HG03095 (cell line): ENCODE measurements at regions not wholly inside any gene's neighbourhood (a gene's known extent, or its start where the extent isn't known, plus 50 kb on each side); places are given as distances from the start of the nearest gene placed in this dataset.

Experiments
- ATAC-seq: cut with Tn5 transposase; IDR thresholded peaks from one replicate; pipeline ENCODE4 v1.9.1; 2021; ENCODE audit warnings: moderate library complexity; ENCODE audit not compliant: unreplicated experiment

DNA sequence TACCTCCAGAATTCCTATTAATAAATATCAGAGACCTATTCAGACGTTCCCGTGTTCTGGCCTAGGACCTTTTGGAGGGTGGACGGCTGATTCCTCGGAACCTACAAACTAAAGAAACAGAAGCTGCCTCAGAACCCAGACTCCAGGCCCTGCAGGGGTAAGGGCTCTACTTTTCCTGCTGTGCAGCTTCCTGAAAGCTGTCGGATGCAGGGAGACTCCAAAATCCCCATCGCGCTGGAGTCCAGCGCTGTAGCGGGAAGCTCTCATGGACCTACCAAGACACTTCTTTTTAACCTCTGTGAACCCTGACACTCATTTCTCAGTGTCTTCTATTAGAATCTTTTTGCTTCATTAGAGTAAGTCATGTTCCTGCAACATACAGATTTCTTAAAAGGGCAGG, 244.5 kb upstream of the PITRM1 start:
- no peak for ATAC-seq

DNA sequence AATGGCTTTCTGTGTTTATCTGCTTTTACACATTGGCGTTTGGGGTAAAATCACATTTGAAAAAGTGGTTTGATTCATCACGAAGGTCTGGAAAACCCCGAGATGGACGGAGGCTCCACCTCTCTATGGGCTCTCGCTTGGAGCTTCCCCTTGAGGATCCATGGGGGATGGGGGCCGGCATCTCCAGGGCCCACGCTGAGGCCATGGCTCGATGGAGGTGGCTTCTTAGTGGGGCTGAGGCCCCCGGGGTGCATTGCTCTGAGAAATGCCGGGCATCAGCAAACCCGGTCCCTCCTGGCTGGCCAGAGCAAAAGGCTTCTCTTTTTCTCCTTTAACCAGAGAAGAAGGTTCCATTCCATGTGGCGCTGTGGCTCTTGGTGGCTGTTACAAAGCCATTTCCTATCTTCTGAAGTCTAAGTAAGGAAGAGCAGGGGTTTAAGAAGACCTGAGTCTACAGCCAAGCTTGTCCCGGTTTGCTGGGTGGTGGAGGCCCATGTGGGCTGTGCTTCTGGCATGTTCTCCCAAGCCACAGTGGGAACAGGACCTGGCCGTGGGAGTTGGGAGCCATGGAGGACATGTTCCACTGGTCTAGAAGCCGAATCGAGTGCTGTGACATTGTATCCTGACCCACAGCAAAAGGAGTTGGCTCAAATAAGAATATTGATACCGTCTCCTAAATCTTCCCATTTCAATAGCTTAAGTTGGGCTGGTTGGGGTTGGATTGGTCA, 243.5 kb upstream of the PITRM1 start:
- no peak for ATAC-seq

DNA sequence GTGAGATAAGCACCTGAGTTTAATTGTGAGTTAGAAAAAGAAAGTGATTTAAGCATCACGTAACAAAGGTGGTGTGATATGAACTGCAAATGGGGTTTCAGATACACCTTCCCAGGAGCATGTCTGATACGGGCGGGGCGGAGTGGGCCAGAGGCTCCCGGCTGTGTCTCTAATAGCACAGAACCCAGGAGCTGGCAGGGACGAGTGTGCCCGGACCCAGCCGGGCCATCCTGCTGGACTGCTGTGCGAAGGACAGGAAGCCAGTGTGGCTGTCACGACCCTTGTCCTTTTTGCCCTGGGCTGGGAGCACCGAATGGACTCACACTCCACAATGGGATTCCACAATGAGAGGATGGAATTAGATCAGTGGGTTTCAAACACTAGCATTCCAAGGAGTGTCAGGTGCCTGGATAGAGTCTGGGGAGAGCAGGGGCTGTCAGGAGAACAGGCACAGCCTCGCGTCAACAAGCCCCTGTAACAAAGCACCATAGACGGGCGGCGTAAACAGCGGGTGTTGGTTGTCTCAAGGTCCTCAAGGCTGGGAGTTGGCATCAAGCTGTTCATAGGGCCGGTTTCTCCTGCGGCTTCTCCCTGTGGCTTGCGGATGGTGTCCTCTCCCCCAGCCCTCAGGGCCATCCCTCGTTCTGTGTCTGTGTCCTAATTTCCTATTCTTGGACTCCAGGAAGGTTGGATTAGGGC, 242.6 kb upstream of the PITRM1 start:
- no peak for ATAC-seq

- no peak for ATAC-seq
Measured at GRCh38 chr10:3414667-3415023, 242.1 kb upstream of the PITRM1 start.

- ATAC-seq, result no peak
Measured at GRCh38 chr10:3413937-3414666, 241.5 kb upstream of the PITRM1 start.

DNA sequence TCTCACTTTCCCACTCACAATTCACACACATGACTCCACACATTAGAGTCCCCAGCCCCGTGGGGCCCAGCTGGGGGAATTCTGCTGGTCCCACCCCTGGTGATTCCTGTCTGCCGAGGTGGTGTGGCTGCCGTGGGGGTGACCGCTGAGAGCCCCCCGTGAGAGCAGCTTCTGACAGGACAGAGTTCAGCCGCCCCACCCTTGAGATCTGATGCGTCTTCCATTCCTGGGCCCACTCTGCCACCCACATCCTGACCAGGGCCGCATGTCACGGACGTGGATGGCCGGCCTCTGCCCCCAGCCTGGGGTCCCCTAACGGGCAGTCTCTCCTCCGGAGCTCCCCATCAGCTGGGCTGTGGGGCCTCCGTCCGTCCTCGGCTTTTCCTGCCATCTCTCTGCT, 240.1 kb upstream of the PITRM1 start:
- no peak for ATAC-seq

DNA sequence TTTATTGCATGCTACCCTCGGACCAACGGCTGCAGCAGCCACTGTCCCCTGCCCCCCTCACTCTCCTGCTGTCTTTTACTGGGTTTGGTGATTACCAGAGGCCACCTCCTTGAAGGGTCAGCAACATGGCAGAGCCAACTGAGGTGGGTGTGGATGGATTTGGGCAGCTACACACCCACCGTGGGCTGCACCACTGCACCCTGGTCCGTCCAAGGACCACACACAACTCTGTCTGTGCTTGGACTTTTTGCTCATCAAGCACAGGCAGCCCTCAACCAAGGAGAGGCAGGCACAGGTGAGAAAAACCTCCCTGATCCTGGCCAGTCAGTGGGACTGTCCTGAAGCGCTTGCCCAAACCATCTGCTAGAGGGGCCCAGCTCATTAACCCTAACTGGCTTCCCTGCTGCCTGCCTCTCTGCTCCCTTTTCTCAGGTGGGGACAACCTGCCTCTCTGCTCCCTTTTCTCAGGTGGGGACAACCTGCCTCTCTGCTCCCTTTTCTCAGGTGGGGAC, 239.5 kb upstream of the PITRM1 start:
- ATAC-seq, result no peak

GRCh38 chr10:3411044-3411443, 238.5 kb upstream of the PITRM1 start:
- no peak for ATAC-seq

DNA sequence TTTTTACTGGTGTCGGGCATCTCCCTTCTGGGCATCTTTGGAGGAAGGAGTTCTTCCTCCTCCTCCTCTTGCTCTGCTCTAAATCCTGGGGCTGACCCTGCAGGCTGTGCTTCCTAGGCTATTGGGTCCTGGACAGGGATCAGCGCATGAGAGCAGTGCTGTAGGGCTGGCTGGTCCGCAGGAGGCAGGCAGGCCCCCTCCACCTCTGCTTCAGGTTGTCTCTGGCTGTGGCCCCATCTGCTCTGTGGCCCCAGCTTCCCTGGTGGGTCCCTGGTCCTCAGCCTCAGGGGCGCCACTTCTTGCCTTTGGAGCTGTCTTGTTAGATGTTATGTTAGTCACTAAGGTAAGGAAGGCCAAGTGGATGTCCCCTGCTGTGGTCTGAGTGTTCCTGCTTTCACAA, 237.3 kb upstream of the PITRM1 start:
- ATAC-seq, result no peak

DNA sequence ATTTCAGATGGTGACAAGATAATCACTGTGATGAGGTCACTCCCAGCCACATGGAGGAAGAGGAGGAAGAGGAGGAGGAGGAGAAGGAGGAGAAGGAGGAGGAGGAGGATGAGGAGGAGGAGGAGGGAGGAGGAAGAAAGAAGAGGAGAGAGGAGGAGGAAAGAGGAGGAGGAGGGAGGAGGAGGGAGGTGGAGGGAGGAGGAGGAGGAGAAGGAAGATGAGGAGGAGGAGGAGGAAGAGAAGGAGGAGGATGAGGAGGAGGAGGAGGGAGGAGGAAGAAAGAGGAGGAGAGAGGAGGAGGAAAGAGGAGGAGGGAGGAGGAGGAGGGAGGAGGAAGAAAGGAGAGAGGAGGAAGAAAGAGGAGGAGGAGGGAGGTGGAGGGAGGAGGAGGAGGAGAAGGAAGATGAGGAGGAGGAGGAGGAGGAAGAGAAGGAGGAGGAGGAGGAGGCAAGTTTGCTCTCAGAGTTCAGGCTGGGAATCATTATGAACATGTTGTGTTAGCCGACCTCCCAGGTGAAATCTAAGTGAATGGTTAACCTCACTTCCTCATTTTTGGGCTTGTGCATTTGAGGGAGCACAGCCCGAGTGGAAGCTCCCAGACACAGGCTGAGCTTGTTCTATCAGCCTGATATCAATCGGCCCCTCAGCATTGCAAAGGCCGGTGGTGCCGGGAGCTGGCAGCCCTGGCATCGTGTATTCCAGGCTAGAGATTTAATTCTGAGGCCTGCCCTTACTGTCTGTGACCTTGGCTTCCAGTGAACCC, 236.2 kb upstream of the PITRM1 start:
- ATAC-seq, result no peak

GRCh38 chr10:3407208-3407607, 234.6 kb upstream of the PITRM1 start:
- ATAC-seq, result no peak

GRCh38 chr10:3406556-3406955, 234.0 kb upstream of the PITRM1 start:
- ATAC-seq, result no peak

GRCh38 chr10:3404381-3404780, 231.8 kb upstream of the PITRM1 start:
- ATAC-seq, result no peak

- ATAC-seq, result no peak
Measured at GRCh38 chr10:3402187-3402751, 229.7 kb upstream of the PITRM1 start.

DNA sequence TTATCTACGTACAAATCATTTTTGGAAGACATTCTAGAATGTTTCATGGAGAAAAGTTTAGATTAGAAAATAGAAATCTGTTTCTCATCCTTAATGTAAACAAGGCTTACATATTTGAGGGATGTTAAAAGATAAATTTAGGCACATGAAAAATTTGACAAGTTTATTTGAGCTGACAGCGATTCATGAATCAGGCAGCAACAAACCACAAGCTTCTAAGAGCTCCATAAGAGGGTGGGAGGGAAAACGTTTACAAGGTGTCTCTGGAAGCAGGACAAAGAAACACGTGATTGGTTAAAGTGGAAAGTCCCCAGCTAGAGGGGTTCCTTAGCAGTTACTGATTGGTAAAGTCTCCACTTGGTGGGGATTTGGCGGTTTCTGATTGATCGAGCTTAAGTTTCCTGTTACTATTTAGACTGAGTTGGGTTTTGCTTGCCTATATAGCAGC, 228.9 kb upstream of the PITRM1 start:
- no peak for ATAC-seq

DNA sequence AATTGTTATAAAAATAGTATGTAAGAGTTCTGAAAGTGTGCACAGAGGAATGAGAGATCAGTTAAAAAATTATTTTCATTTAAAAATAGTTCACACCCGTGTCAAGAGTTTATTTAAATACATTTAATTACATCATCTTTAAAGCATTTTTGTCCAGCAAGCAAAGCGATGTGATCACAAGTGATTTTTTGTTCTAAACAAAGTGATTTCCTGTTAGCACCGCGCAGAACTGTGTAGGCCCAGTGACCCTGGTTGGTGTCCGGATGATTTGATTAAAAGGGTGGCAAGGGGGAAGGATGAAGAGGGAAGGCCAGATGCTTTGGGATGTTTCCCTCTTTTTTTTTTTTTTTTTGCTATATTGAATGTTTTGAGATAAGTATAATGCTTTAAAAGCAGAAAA, 227.8 kb upstream of the PITRM1 start:
- no peak for ATAC-seq

DNA sequence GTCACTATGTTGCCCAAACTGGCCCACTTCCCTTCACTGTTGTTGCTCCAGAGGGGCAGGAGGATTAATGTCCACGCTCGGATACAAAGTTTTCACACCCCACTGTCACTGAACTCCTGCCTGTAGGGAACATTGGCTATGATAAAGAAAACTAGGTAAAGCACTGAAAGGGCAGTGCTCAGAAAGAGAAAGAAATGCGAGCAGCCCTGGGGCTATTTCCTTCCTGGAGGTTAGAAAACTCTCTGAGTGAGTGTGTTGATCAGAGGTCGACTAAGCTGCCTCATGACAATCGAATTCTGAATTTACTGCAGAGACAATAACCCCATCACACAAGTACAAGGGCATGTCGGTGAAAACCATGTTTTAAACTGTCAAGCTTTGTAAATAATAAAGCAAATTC, 227.2 kb upstream of the PITRM1 start:
- no peak for ATAC-seq

DNA sequence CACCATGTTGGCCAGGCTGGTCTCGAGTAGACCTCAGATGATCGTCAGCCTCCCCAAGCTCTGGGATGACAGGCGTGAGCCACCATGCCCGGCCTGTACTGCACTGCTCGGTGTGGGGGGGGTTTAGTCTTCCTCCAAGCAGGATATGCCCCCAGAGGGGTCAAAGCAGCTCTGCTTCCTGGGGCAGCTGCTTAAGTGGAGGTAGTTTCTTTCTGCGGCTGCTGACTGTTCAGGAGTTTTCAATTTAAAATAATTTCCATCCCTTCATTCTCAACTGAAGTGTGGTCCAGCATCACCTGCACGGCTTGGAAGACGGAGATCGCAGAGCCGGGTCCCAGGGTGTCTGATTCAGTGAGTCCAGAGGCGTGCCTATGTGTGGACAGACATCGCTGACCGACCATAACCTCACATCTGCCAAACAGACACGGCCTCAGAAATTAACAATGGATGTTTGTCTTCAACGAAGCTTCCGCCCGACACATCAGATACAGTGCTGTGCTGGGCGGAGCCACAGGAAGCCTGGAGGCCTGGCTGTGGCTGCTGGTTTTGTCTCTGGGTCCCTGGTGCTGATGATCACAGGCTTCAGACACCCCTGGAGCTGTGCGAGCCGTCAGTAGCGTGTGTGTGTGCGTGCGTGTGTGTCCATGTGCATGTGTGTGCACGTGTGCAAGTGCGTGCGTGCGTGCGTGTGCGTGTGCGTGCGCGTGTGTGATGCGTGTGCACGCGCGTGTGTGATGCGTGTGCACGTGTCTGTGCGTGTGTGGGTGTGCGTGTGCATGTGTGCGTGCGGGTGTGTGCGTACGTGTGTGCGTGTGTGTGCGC, 226.5 kb upstream of the PITRM1 start:
- no peak for ATAC-seq

DNA sequence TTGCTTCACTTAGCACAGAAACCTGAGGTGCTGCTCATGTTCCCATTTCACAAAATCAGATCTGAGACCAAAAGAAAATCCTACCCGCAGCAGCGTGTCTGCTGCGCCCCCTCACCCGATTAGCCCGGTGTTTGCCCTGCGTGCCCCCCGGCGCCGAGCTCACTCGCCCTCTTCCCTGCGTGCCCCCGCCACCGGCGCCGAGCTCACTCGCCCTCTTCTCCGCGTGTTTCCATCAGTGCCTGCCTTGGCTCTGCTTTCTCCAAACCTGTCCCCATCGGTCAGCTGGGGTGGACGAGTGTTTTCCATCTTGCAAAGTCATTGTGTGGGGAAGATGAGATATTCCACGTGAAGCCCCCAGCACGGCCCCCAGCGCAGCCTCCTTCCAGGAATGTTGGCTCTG, 225.3 kb upstream of the PITRM1 start:
- ATAC-seq, result no peak

DNA sequence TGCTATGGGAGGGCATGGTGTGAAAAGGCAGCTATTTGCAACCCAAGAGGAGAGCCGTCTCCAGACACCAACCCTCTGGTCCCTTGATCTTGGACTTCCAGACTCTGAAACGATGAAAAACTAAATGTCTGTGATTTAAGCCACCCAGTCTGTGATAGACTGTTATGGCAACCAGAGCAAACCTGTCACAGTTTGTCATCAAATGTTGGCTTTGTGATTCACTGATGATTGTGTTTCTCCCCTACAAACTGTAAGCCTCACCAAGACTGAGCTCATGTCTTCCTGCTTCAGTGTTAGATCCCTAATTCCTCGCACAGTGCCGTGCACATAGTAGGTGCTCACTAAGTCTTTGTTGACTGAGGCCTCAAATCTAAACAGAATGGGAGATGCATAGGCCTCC, 224.6 kb upstream of the PITRM1 start:
- ATAC-seq, result no peak
